Jurkat, Clone E6-1 (cell line): ENCODE measurements at regions not wholly inside any gene's neighbourhood (a gene's known extent, or its start where the extent isn't known, plus 50 kb on each side); places are given as distances from the start of the nearest gene placed in this dataset.
"Not testable (repeated sequence)": the region's sequence is repeated elsewhere in the genome, so short reads cannot be mapped to it uniquely, and the experiment has no call there.

Experiments
- DNase-seq: peaks from one replicate; pipeline ENCODE4 v3.0.0-alpha.2; 2011; ENCODE audit warnings: low read depth, low spot score
- H3K4me3 ChIP-seq: 2 replicates; pipeline ENCODE4 v1.5.1; 2011; ENCODE audit warnings: mild to moderate bottlenecking, low read length, control low read depth, moderate library complexity

- no peak for DNase-seq
- no peak overlapping the region for H3K4me3 ChIP-seq
Measured at GRCh38 chr3:118593277-118593670, 441.4 kb downstream of the IGSF11 start.

GRCh38 chr3:118597184-118597583 lies 437.5 kb downstream of the IGSF11 start:
- no peak overlapping the region for H3K4me3 ChIP-seq
- no peak for DNase-seq

GRCh38 chr3:118607915-118608820 lies 426.5 kb downstream of the IGSF11 start:
- DNase-seq = no peak

GRCh38 chr3:118618247-118619040 lies 416.2 kb downstream of the IGSF11 start:
- no peak overlapping the region for H3K4me3 ChIP-seq

More at GRCh38 chr3:118607915-118608820, 426.5 kb downstream of the IGSF11 start:
- no peak overlapping the region for H3K4me3 ChIP-seq

GRCh38 chr3:118626453-118626852 lies 408.2 kb downstream of the IGSF11 start:
- no peak for DNase-seq
- no peak overlapping the region for H3K4me3 ChIP-seq

More at GRCh38 chr3:118618247-118619040, 416.2 kb downstream of the IGSF11 start:
- DNase-seq = peak; percentile 46

- DNase-seq = peak; percentile 88
- H3K4me3 ChIP-seq = no peak overlapping the region
Measured at GRCh38 chr3:118628704-118629341, 405.8 kb downstream of the IGSF11 start.

- DNase-seq = no peak
- H3K4me3 ChIP-seq = no peak overlapping the region
Measured at GRCh38 chr3:118629821-118630220, 404.8 kb downstream of the IGSF11 start.

GRCh38 chr3:118635711-118636110 lies 398.9 kb downstream of the IGSF11 start:
- H3K4me3 ChIP-seq = no peak overlapping the region
- no peak for DNase-seq

- peak; percentile 19 for DNase-seq
- no peak overlapping the region for H3K4me3 ChIP-seq
Measured at GRCh38 chr3:118636841-118637240, 397.8 kb downstream of the IGSF11 start.

GRCh38 chr3:118637846-118638245 lies 396.8 kb downstream of the IGSF11 start:
- H3K4me3 ChIP-seq = no peak overlapping the region
- no peak for DNase-seq

GRCh38 chr3:118641608-118642007 lies 393.0 kb downstream of the IGSF11 start:
- no peak overlapping the region for H3K4me3 ChIP-seq
- peak; percentile 55 for DNase-seq

- H3K4me3 ChIP-seq = no peak overlapping the region
- DNase-seq = no peak
Measured at GRCh38 chr3:118671192-118671591, 363.5 kb downstream of the IGSF11 start.

- peak; percentile 39 for DNase-seq
- no peak overlapping the region for H3K4me3 ChIP-seq
Measured at GRCh38 chr3:118675305-118675704, 359.3 kb downstream of the IGSF11 start.

- DNase-seq = peak; percentile 6
Measured at GRCh38 chr3:118678663-118679062, 356.0 kb downstream of the IGSF11 start.

GRCh38 chr3:118682921-118683320 lies 351.7 kb downstream of the IGSF11 start:
- DNase-seq = no peak
- no peak overlapping the region for H3K4me3 ChIP-seq

More at GRCh38 chr3:118678663-118679062, 356.0 kb downstream of the IGSF11 start:
- H3K4me3 ChIP-seq = not testable (repeated sequence)

- no peak for DNase-seq
Measured at GRCh38 chr3:118683636-118684035, 351.0 kb downstream of the IGSF11 start.

GRCh38 chr3:118688396-118688884 lies 346.2 kb downstream of the IGSF11 start:
- H3K4me3 ChIP-seq = no peak overlapping the region
- no peak for DNase-seq

More at GRCh38 chr3:118683636-118684035, 351.0 kb downstream of the IGSF11 start:
- H3K4me3 ChIP-seq = no peak overlapping the region

GRCh38 chr3:118692416-118692815 lies 342.2 kb downstream of the IGSF11 start:
- DNase-seq = no peak
- H3K4me3 ChIP-seq = no peak overlapping the region

GRCh38 chr3:118705487-118706219 lies 329.0 kb downstream of the IGSF11 start:
- no peak overlapping the region for H3K4me3 ChIP-seq
- DNase-seq = no peak
